IMR-90 (cell line): ENCODE measurements at regions not wholly inside any gene's neighbourhood (a gene's known extent, or its start where the extent isn't known, plus 50 kb on each side); places are given as distances from the start of the nearest gene placed in this dataset.
A peak's percentile ranks its signal among the peaks of the same experiment; 100 is the strongest.

Experiments used
- ATAC-seq: fragments of 200-7000 bp; cut with Tn5 transposase; 2 replicates; pipeline ENCODE4 v1.9.1; 2020; ENCODE audit warnings: low read depth, mild to moderate bottlenecking, moderate library complexity
- BruUV-seq: library from RNA; stranded (reverse); fragments of 400-500 nt; replicated peaks from 2 replicates; lab custom pipeline; 2021; lab: Mats Ljungman, UMichigan
- CTCF ChIA-PET: fragments of 300-600 bp; formaldehyde crosslinking; extraction: SDS; loops from one replicate; lab custom pipeline; 2021; ENCODE audit warnings: antibody characterized with exemption; lab: Yijun Ruan, JAX
- POLR2A ChIA-PET: fragments of 300-600 bp; sonication (Branson Sonifier 250); formaldehyde crosslinking; loops from one replicate; lab custom pipeline; 2022; ENCODE audit warnings: antibody characterized with exemption; ENCODE audit not compliant: unreplicated experiment; lab: Charles Lee
- DNase-seq: peaks from one replicate; pipeline ENCODE4 v3.0.0; 2013
- H2AFZ ChIP-seq: replicated peaks from 2 replicates; pipeline ENCODE3; 2013; ENCODE audit warnings: low read length, mild to moderate bottlenecking; ENCODE audit not compliant: poor library complexity
- H2AK5ac ChIP-seq: 2 replicates; pipeline ENCODE4 v1.6.1; 2013; ENCODE audit warnings: low read depth, low read length, inconsistent platforms
- H2AK9ac ChIP-seq: replicated peaks from 2 replicates; pipeline ENCODE3; 2013; ENCODE audit warnings: mild to moderate bottlenecking, low read depth, low read length, moderate library complexity; ENCODE audit not compliant: poor library complexity
- H2BK120ac ChIP-seq: 2 replicates; pipeline ENCODE4 v1.6.1; 2013; ENCODE audit warnings: low read depth, low read length, inconsistent platforms
- H2BK15ac ChIP-seq: 3 replicates; pipeline ENCODE4 v1.6.1; 2013; ENCODE audit warnings: low read depth, low read length, inconsistent platforms
- H2BK20ac ChIP-seq: 2 replicates; pipeline ENCODE4 v1.6.1; 2013; ENCODE audit warnings: low read depth, mild to moderate bottlenecking, inconsistent platforms, low read length, moderate library complexity
- H2BK5ac ChIP-seq: 2 replicates; pipeline ENCODE4 v1.6.1; 2013; ENCODE audit warnings: mild to moderate bottlenecking, low read depth, low read length, inconsistent platforms; ENCODE audit not compliant: poor library complexity, severe bottlenecking
- H3K14ac ChIP-seq: replicated peaks from 2 replicates; pipeline ENCODE4 v1.6.1; 2013; ENCODE audit warnings: low read depth, low read length, inconsistent platforms
- H3K18ac ChIP-seq: 2 replicates; pipeline ENCODE4 v1.6.1; 2013; ENCODE audit warnings: low read depth, low read length, control low read depth
- H3K23ac ChIP-seq: 2 replicates; pipeline ENCODE4 v1.6.1; 2013; ENCODE audit warnings: low read depth, low read length, inconsistent platforms
- H3K27ac ChIP-seq: 2 replicates; pipeline ENCODE4 v1.5.1; 2013; ENCODE audit warnings: mild to moderate bottlenecking, control low read depth, low read length; ENCODE audit not compliant: insufficient read depth
- H3K27me3 ChIP-seq: 2 replicates; pipeline ENCODE4 v1.6.1; 2013; ENCODE audit warnings: low read length; ENCODE audit not compliant: control insufficient read depth, insufficient read depth
- H3K36me3 ChIP-seq: 2 replicates; pipeline ENCODE4 v1.6.1; 2013; ENCODE audit warnings: low read length, mixed read lengths; ENCODE audit not compliant: control insufficient read depth, insufficient read depth
- H3K4ac ChIP-seq: 2 replicates; pipeline ENCODE4 v1.6.1; 2013; ENCODE audit warnings: low read depth, low read length, inconsistent platforms
- H3K4me1 ChIP-seq: 2 replicates; pipeline ENCODE4 v1.6.1; 2013; ENCODE audit warnings: low read length, mixed read lengths; ENCODE audit not compliant: control insufficient read depth, insufficient read depth
- H3K4me2 ChIP-seq: 2 replicates; pipeline ENCODE4 v1.6.1; 2013; ENCODE audit warnings: low read depth, mild to moderate bottlenecking, control low read depth, low read length, moderate library complexity
- H3K4me3 ChIP-seq: 2 replicates; pipeline ENCODE4 v1.5.1; 2013; ENCODE audit warnings: low read depth, mild to moderate bottlenecking, control low read depth, low read length, moderate library complexity; ENCODE audit not compliant: insufficient read depth
- H3K56ac ChIP-seq: 2 replicates; pipeline ENCODE4 v1.6.1; 2013; ENCODE audit warnings: low read length, inconsistent platforms; ENCODE audit not compliant: insufficient read depth; ENCODE audit errors: extremely low read depth
- H3K79me1 ChIP-seq, 2 experiments: 2 replicates each; pipeline ENCODE4 v1.6.1; 2013; ENCODE audit warnings: low read length in 2 of 2, inconsistent platforms in 1 of 2, low read depth in 1 of 2
- H3K9ac ChIP-seq: 2 replicates; pipeline ENCODE4 v1.6.1; 2013; ENCODE audit warnings: low read depth, low read length, control low read depth
- H3K9me1 ChIP-seq: 2 replicates; pipeline ENCODE4 v1.6.1; 2013; ENCODE audit warnings: low read length, inconsistent platforms; ENCODE audit not compliant: insufficient read depth
- H3K9me3 ChIP-seq: 2 replicates; pipeline ENCODE4 v1.6.1; 2013; ENCODE audit warnings: low read length; ENCODE audit not compliant: control insufficient read depth, insufficient read depth
- H4K20me1 ChIP-seq: 2 replicates; pipeline ENCODE4 v1.6.1; 2013; ENCODE audit warnings: low read length, inconsistent platforms; ENCODE audit not compliant: insufficient read depth
- H4K5ac ChIP-seq: 2 replicates; pipeline ENCODE4 v1.6.1; 2013; ENCODE audit warnings: mild to moderate bottlenecking, low read depth, low read length, control low read depth
- H4K8ac ChIP-seq, 2 experiments: 2 replicates each; pipeline ENCODE4 v1.6.1; 2013; ENCODE audit warnings: low read depth in 2 of 2, low read length in 2 of 2, control low read depth in 1 of 2, inconsistent platforms in 1 of 2
- H4K91ac ChIP-seq: 2 replicates; pipeline ENCODE4 v1.6.1; 2013; ENCODE audit warnings: low read depth, low read length, inconsistent platforms; ENCODE audit not compliant: insufficient read depth
- BHLHE40 ChIP-seq: fragments of 150-350 bp; IDR thresholded peaks from 2 replicates; pipeline ENCODE4 v1.6.1; 2016; ENCODE audit warnings: mild to moderate bottlenecking, low read depth, low read length
- CEBPB ChIP-seq: IDR thresholded peaks from 2 replicates; pipeline ENCODE4 v1.6.1; 2012; ENCODE audit warnings: low read depth, low read length, improper control_type of control experiment
- CHD1 ChIP-seq: IDR thresholded peaks from 2 replicates; pipeline ENCODE4 v1.6.1; 2012; ENCODE audit warnings: low read depth, low read length, improper control_type of control experiment
- CTCF ChIP-seq: conservative IDR thresholded peaks from 2 replicates; pipeline ENCODE4 v1.5.1; 2012; ENCODE audit warnings: mild to moderate bottlenecking, low read depth, low read length, improper control_type of control experiment
- FOS ChIP-seq: fragments of 150-350 bp; IDR thresholded peaks from 2 replicates; pipeline ENCODE4 v1.6.1; 2016; ENCODE audit warnings: low read depth, low read length
- MAFK ChIP-seq: IDR thresholded peaks from 2 replicates; pipeline ENCODE4 v1.6.1; 2012; ENCODE audit warnings: low read depth, low read length, improper control_type of control experiment
- MAZ ChIP-seq: IDR thresholded peaks from 2 replicates; pipeline ENCODE4 v1.6.1; 2012; ENCODE audit warnings: low read depth, mild to moderate bottlenecking, low read length, improper control_type of control experiment, moderate library complexity, borderline replicate concordance
- MXI1 ChIP-seq: IDR thresholded peaks from 2 replicates; pipeline ENCODE4 v1.6.1; 2012; ENCODE audit warnings: low read depth, mild to moderate bottlenecking, low read length, moderate library complexity, borderline replicate concordance
- NFE2L2 ChIP-seq: fragments of 150-350 bp; IDR thresholded peaks from 2 replicates; pipeline ENCODE4 v1.6.1; 2016; ENCODE audit warnings: low read depth, mild to moderate bottlenecking, low read length
- POLR2A ChIP-seq: IDR thresholded peaks from 2 replicates; pipeline ENCODE4 v1.6.1; 2012; ENCODE audit warnings: mild to moderate bottlenecking, low read depth, low read length
- RAD21 ChIP-seq: IDR thresholded peaks from 2 replicates; pipeline ENCODE4 v1.6.1; 2012; ENCODE audit warnings: low read length, improper control_type of control experiment
- RCOR1 ChIP-seq: IDR thresholded peaks from 2 replicates; pipeline ENCODE4 v1.6.1; 2012; ENCODE audit warnings: mild to moderate bottlenecking, low read length, improper control_type of control experiment; ENCODE audit not compliant: insufficient replicate concordance
- RFX5 ChIP-seq: IDR thresholded peaks from 2 replicates; pipeline ENCODE4 v1.8.0; 2012; ENCODE audit warnings: low read depth, mild to moderate bottlenecking, low read length, moderate library complexity
- SMC3 ChIP-seq: fragments of 150-350 bp; IDR thresholded peaks from 2 replicates; pipeline ENCODE4 v1.6.1; 2016; ENCODE audit warnings: low read depth, mild to moderate bottlenecking, antibody characterized with exemption, low read length, moderate library complexity
- USF2 ChIP-seq: fragments of 150-350 bp; IDR thresholded peaks from 2 replicates; pipeline ENCODE4 v1.6.1; 2017; ENCODE audit warnings: mild to moderate bottlenecking, antibody characterized with exemption, low read length, low read depth
- WGBS, 2 experiments: methylation state at CpG; one replicate each; pipeline versions ENCODE4 v1.1.5 to v1.1.7; 2013; ENCODE audit warnings: missing lambda C conversion rate in 2 of 2; ENCODE audit not compliant: insufficient read length in 1 of 2; ENCODE audit errors: extremely low coverage in 2 of 2; 5-methylcytosine and 5-hydroxymethylcytosine counted together
- dilution Hi-C: fragments of 300-500 bp; cut with HindIII; formaldehyde crosslinking; loops from one replicate; pipeline ENCODE4 v1.14.3; 2018; ENCODE audit warnings: low sequenced_read_pairs; ENCODE audit not compliant: unreplicated experiment
- in situ Hi-C: fragments of 300-500 bp; cut with MboI; formaldehyde crosslinking; loops from 3 replicates; pipeline ENCODE4 v1.14.3; 2019; ENCODE audit warnings: low sequenced_read_pairs, inconsistent platforms, mixed read lengths
- intact Hi-C: fragments of 100-400 bp; cut with micrococcal nuclease; formaldehyde crosslinking; loops from 2 replicates; pipeline ENCODE4 v1.10.0; 2022
- TF ChIP-seq, protein P1 (sequence below): fragments of 150-350 bp; IDR thresholded peaks from 2 replicates; pipeline ENCODE4 v1.6.1; 2016; ENCODE audit warnings: low read depth, mild to moderate bottlenecking, low read length, moderate library complexity, borderline replicate concordance

DNA sequence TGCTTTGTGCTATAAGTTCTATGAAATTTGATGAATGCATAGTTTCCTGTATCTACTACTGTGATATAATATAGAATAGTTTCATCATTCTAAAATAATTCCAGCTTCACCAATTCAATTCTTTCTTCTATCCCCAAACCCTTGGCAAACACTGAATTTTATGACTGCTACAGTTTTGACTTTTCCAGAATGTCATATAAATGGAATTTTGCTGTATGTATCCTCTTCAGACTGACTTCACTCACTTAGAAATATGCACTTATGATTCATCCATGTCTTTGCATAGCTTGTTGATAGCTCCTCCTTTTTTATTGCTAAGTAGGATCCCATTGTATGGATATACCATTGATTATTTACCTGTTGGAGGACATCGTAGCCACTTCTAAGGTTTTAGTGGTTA lies 89.1 kb upstream of the HS3ST3A1 start:
- H2BK5ac ChIP-seq = no peak overlapping the region
- H3K9ac ChIP-seq = no peak overlapping the region
- no TSS peak for BruUV-seq
- ChIA-PET POLR2A (no interaction called here), CTCF (no interaction called here)
- ATAC-seq = no peak
- intact Hi-C loops (no loop called here), in situ Hi-C loops (no loop called here), dilution Hi-C loops (no loop called here)
- no peak overlapping the region for H3K4me3 ChIP-seq
- no peak overlapping the region for H3K56ac ChIP-seq
- H4K5ac ChIP-seq = no peak overlapping the region
- H4K8ac ChIP-seq = no peak overlapping the region
- no peaks in the 10 kb centered on the region for H3K9me3 ChIP-seq
- H2BK20ac ChIP-seq = no peak overlapping the region
- H3K27ac ChIP-seq = no peak overlapping the region
- H2AFZ ChIP-seq = no peak overlapping the region
- H3K4me1 ChIP-seq = no peaks in the 10 kb centered on the region
- no peak overlapping the region for H2AK5ac ChIP-seq
- peak; percentile 11 for DNase-seq
- H3K4ac ChIP-seq = no peak overlapping the region
- no peak overlapping the region for H4K91ac ChIP-seq
- H3K23ac ChIP-seq = no peak overlapping the region
- WGBS, 2 experiments = no CpG with 5 or more reads among the region's 1 CpG
- no peak overlapping the region for H2BK120ac ChIP-seq
- H3K14ac ChIP-seq = no peak overlapping the region
- H2AK9ac ChIP-seq = no peak overlapping the region
- TF ChIP-seq RAD21 = no peak
- no peak for TF ChIP-seq CEBPB
- TF ChIP-seq RFX5 = no peak
- no peak for TF ChIP-seq RCOR1
- no peak for TF ChIP-seq MAZ
- no peak for TF ChIP-seq MAFK
- TF ChIP-seq MXI1 = no peak
- TF ChIP-seq CHD1 = no peak
- TF ChIP-seq BHLHE40 = no peak
- TF ChIP-seq USF2 = no peak
- no peak for TF ChIP-seq NFE2L2
- TF ChIP-seq, protein P1, sequence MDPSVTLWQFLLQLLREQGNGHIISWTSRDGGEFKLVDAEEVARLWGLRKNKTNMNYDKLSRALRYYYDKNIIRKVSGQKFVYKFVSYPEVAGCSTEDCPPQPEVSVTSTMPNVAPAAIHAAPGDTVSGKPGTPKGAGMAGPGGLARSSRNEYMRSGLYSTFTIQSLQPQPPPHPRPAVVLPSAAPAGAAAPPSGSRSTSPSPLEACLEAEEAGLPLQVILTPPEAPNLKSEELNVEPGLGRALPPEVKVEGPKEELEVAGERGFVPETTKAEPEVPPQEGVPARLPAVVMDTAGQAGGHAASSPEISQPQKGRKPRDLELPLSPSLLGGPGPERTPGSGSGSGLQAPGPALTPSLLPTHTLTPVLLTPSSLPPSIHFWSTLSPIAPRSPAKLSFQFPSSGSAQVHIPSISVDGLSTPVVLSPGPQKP = no peak
- no peak for TF ChIP-seq POLR2A
- no peak for TF ChIP-seq CTCF
- TF ChIP-seq FOS = no peak
- no peak for TF ChIP-seq SMC3
- no peak overlapping the region for H3K4me2 ChIP-seq
- H3K18ac ChIP-seq = no peak overlapping the region
- no peaks in the 10 kb centered on the region for H3K36me3 ChIP-seq
- H2BK15ac ChIP-seq = no peak overlapping the region
- no peaks in the 10 kb centered on the region for H4K20me1 ChIP-seq
- no peaks in the 10 kb centered on the region for H3K9me1 ChIP-seq
- H3K79me1 ChIP-seq = no peaks in the 10 kb centered on the region
- H3K27me3 ChIP-seq = no peaks in the 10 kb centered on the region
